MG63 (cell line): ENCODE measurements at regions not wholly inside any gene's neighbourhood (a gene's known extent, or its start where the extent isn't known, plus 50 kb on each side); places are given as distances from the start of the nearest gene placed in this dataset.

Experiments
- DNase-seq: peaks from one replicate; pipeline ENCODE4 v3.0.0-alpha.2; 2020
- H3K27me3 ChIP-seq: fragments of 250-450 bp; sonication (Bioruptor Pico); 2 replicates; pipeline ENCODE4 v1.5.1; 2020; ENCODE audit warnings: mild to moderate bottlenecking, moderate library complexity
- H3K36me3 ChIP-seq: fragments of 250-450 bp; sonication (Bioruptor Pico); 2 replicates; pipeline ENCODE4 v1.5.1; 2020; ENCODE audit warnings: mild to moderate bottlenecking, moderate library complexity
- H3K4me3 ChIP-seq: fragments of 250-450 bp; sonication (Bioruptor Pico); 2 replicates; pipeline ENCODE4 v1.5.1; 2020; ENCODE audit warnings: mild to moderate bottlenecking, moderate library complexity
- H3K9me3 ChIP-seq: fragments of 250-450 bp; sonication (Bioruptor Pico); 2 replicates; pipeline ENCODE4 v1.5.1; 2020; ENCODE audit warnings: mild to moderate bottlenecking, moderate library complexity

DNA sequence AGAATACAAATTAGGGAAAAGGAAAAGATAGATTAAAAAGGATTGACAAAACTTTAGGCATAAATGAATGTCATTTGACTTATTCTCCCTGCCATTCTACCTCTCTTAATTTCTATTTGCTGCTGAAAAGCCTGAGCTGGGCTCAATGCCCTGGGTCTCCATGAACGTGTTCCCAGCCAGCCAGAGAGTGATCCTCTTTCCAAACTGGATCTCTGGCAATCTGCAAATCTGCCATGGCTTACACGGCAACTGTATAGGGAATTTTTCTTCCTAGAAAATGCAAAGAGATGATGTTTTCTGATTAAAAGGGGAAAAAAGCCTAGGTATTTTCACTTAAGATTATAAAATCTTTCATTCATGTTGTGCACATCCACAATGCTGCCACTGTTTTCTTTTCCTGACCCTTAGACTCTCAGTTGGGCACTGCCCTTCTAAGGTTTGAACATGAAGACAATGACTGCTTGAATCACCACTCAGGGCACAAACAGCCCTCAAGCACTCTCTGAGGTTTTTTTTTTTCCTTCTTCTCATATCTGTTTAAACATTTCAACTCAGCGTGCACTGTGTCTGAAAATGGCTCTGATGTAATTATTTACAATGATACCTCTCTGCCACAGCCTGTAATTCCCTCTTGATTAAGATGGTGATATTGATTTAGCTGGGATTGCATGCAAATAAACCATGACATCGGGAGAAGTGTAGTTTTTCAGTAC lies 60.3 kb downstream of the DACT1 start:
- H3K36me3 ChIP-seq: no peaks in the 10 kb centered on the region
- DNase-seq: no peak
- no peak overlapping the region for H3K4me3 ChIP-seq
- H3K27me3 ChIP-seq: no peaks in the 10 kb centered on the region
- no peaks in the 10 kb centered on the region for H3K9me3 ChIP-seq

DNA sequence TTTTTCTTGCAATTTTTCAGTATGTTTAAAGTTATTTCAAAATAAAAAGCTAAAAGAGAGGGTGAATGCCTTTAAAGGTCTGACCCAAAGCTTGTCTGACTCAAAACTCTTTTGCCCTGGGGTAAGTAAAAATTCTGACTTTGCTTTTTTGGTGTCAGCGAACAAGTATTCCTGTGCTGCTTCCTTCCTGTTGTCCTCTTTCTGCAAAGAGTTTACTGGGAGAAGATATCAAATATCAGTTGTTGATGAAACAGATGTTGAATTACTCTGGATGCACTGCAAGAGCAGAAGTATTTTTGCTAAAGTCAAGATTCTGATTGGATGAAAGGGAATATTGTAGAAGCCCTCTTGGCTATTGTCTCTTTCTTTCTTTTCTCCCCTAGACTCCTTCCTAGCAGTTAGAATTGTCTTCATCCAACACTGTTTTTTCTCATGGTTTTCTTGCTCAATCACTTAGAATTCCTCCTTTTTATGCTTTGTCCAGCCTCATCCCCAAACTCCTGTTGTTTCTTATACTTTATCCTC lies 62.0 kb downstream of the DACT1 start:
- Histone ChIP-seq H3K36me3 (no peaks in the 10 kb centered on the region), H3K9me3 (no peaks in the 10 kb centered on the region), H3K4me3 (no peak overlapping the region), H3K27me3 (no peaks in the 10 kb centered on the region)
- no peak for DNase-seq

DNA sequence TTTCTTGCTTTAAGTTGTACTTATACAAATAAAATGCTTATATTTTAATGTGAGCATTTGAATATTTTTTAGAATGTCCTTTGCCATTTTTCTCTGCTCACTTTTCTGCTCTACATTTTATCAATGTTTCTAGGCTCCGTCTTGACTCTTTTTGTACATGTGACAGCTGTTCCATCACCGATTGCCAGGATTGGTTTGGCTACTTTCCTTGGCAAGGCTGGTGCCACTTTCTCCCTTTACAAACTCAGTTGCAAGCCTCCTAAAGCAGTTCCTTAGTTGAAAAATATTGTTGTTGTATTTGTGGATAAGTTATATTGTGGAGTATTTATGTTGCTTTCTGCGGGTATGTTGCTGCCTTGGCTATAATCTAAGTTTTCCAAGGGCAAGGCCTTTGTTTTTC lies 63.4 kb downstream of the DACT1 start:
- Histone ChIP-seq H3K9me3 (no peaks in the 10 kb centered on the region), H3K36me3 (no peaks in the 10 kb centered on the region), H3K4me3 (no peak overlapping the region), H3K27me3 (no peaks in the 10 kb centered on the region)
- no peak for DNase-seq

DNA sequence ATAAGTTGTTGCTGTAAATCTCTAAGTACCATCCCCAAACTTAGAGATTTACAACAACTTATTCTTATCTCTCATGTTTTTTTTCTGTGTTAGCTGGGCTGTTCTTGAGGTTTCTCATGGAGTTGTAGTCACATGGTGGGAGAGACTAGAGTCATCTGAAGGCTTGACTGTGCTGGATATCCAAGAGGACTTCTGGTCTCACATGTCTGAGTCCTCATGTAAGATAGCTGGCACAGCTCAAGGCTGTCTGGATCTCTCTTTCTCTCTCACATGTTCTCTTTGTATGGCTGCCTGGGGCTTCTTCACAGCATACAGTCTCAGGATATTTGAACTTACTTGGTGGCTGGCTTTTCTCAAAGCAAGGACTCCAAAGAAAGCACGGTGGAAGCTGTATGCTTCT lies 63.8 kb downstream of the DACT1 start:
- no peaks in the 10 kb centered on the region for H3K9me3 ChIP-seq
- DNase-seq: no peak
- H3K36me3 ChIP-seq: no peaks in the 10 kb centered on the region
- H3K27me3 ChIP-seq: no peaks in the 10 kb centered on the region
- no peak overlapping the region for H3K4me3 ChIP-seq

DNA sequence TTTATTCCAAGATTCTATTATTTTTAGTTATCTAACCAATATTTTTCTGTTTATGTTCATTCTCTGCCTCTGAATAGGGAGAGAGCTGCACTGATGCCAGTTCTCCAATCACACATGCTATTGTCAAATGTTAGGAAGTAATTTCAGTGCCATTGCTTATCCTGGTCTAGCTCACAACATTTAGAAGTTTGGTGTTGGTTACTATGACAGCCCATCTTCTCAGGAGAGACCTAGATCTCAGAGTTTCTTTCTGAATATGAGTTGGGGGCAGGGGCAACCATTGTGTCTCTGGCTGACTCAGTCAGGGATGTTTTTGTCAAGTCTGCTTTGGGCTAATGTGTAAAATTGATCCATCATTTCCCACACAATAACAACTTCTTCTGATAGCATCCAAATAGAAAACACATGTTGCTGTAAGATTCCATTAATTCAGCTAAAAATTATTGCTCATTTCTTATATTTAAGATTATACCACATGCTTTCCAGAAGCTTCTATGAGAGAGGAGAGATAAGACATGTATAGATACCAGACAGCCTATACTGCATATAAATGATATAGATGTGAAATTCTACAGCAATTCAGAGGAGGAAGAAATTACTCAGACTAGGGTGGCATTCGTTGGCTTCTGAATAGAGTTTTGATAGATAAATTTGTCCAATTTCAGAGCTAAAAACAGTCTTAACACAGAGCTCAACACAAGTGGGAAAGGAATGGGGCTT lies 64.8 kb downstream of the DACT1 start:
- no peak for DNase-seq

DNA sequence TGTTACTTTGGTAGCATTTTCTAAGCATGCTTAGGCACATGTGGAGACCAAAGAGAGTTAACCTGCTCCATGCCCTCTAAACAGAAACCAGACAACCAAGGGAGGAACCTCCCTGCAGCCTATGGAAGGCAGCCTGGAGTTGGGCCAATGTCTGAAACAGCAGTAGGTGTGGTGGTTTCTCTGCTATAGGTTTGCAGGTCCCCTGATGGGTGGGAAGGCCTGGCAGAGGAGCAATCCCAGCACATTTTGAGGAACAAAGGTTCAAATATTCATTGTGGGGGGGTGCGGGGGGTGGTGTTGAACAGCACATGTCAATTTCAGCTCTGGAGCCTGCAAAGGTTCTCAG lies 65.4 kb downstream of the DACT1 start:
- DNase-seq: no peak
- Histone ChIP-seq H3K36me3 (no peaks in the 10 kb centered on the region), H3K9me3 (no peaks in the 10 kb centered on the region), H3K4me3 (no peak overlapping the region), H3K27me3 (no peaks in the 10 kb centered on the region)

More for the DNA sequence above, 64.8 kb downstream of the DACT1 start:
- H3K9me3 ChIP-seq: no peaks in the 10 kb centered on the region
- H3K36me3 ChIP-seq: no peaks in the 10 kb centered on the region
- no peak overlapping the region for H3K4me3 ChIP-seq
- no peaks in the 10 kb centered on the region for H3K27me3 ChIP-seq

DNA sequence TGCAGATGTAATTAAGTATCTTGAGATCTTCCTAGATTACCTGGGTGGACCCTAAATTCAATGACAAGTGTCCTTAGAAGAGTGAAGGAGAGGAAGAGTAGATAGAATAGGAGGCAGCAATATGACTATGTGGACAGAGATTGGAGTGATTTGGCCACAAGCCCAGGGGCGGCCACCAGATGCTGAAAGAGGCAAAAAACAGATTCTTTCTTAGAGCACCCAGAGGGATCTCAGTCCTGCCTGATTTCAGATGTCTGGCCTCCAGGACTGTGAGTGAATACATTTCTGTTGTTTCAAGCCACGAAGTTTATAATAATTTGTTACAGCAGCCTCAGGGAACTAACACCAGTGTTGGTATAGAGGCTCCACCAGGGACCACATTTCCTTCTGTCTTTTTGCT lies 67.3 kb downstream of the DACT1 start:
- Histone ChIP-seq H3K4me3 (no peak overlapping the region), H3K27me3 (no peaks in the 10 kb centered on the region), H3K9me3 (no peaks in the 10 kb centered on the region), H3K36me3 (no peaks in the 10 kb centered on the region)
- DNase-seq: no peak

DNA sequence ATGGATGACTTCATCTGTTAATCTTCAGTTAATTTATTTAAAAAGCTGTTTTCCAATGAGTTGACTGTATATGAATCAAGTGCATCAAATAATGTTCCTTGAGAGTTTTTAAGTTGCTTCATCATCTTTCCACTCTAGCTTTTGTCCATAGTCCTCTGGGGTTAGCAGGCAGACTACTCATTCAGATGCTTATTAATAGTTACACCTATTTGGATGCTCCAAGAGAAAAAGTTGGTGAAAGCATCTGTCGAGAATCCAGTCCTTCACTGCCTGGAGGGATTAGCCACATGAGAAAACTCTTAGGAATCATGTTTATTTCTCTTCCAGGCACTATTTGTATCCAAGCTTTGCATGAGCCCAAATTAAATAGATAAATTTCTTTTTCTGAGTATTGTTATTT lies 70.2 kb downstream of the DACT1 start:
- H3K36me3 ChIP-seq: no peaks in the 10 kb centered on the region
- H3K4me3 ChIP-seq: no peak overlapping the region
- no peaks in the 10 kb centered on the region for H3K27me3 ChIP-seq
- no peak for DNase-seq
- H3K9me3 ChIP-seq: no peaks in the 10 kb centered on the region

DNA sequence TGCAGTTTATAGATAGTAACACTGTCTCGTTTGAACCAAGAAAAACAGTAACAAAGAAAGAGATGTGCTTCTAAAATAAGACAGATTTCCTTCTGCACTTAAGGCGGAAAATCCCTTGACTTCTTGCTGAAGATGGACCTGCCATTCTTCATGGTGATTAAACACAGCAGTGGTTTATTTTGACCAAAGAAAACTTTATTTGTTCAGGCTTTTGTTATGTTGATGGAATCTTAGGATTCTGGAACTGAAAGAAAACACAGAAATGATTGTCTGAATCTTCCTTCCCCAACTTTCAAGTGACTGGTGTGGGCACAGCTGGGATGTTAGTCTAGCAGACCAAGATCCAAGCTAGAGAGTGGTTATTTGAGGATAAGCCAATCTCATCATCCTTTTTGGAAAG lies 72.2 kb downstream of the DACT1 start:
- peak; percentile 0 for DNase-seq
- Histone ChIP-seq H3K36me3 (no peaks in the 10 kb centered on the region), H3K27me3 (no peaks in the 10 kb centered on the region), H3K9me3 (no peaks in the 10 kb centered on the region), H3K4me3 (no peak overlapping the region)

DNA sequence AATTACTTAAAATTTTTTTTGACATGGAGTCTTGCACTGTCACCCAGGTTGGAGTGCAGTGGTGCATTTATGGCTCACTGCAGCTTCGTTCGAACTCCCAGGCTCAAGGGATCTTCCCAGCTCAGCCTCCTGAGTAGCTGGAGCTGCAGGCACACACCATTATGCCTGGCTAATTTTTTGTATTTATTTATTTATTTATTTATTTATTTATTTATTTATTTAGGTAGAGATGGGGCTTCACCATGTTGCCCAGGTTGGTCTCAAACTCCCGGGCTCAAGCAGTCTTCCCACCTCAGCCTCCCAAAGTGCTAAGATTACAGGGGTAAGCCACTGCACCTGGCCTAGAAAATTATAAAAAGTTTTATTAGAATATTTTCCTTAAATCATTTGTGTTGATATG lies 73.6 kb downstream of the DACT1 start:
- Histone ChIP-seq H3K36me3 (no peaks in the 10 kb centered on the region), H3K9me3 (no peaks in the 10 kb centered on the region), H3K4me3 (no peak overlapping the region), H3K27me3 (no peaks in the 10 kb centered on the region)
- no peak for DNase-seq

DNA sequence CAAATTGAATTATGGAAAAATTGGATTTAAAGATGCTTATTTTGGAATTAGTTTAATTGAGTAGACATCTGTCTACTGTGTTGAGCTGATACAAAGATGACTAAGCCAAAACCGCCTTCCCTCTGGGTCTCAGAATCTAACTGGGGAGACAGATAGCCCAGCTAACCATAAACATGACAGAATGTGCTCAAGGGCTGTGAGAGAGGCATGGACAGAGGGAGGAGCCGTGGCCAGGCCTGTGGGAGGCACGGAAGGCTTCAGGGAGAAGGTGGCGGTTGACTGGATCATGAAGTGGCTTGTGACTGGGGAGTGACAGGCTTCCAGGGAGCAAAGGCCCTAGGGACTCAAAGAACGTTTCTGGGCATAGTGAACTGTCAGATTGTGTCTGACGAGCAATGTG lies 74.6 kb downstream of the DACT1 start:
- H3K9me3 ChIP-seq: no peaks in the 10 kb centered on the region
- H3K27me3 ChIP-seq: no peaks in the 10 kb centered on the region
- H3K4me3 ChIP-seq: no peak overlapping the region
- DNase-seq: no peak
- no peaks in the 10 kb centered on the region for H3K36me3 ChIP-seq

DNA sequence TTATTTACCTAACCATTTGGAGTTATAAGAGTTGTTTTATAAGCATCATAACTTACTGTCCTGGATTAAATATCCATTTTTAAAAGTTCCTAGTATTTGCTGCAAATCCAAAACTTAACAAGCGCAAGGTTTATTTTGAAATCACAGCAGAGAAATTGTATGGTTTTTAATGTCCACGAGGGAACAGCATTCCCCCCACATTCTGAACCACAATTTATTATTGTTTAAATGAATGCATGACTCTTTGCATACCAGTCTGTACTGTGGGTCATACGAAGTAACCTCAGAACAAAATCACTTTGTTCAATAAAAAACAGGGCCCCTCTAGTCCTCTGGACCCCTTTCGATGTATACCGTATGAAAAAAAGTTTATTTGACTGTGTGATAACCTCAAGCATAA lies 75.9 kb downstream of the DACT1 start:
- no peak for DNase-seq
- H3K9me3 ChIP-seq: no peaks in the 10 kb centered on the region
- no peaks in the 10 kb centered on the region for H3K27me3 ChIP-seq
- no peaks in the 10 kb centered on the region for H3K36me3 ChIP-seq
- no peak overlapping the region for H3K4me3 ChIP-seq

DNA sequence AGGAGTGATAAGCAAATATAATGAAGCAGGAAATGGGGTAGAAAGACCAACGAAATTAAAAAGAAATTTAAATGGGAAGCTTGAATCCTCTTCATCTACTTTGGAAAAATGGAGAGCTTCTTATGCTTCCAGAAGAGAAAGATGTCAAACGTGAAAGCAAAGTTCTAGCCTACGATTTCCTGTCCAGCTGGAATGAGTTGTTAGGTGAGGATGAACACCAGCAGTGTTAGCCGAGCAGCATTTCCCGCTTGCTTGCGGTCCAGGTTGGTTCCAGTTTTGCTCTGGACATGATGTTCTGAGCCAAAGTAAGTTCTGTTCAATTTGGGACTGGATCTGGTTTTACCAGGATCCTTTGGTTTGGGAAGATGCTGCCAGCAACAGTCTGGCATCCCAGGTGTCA lies 78.9 kb downstream of the DACT1 start:
- no peaks in the 10 kb centered on the region for H3K27me3 ChIP-seq
- H3K9me3 ChIP-seq: no peaks in the 10 kb centered on the region
- H3K36me3 ChIP-seq: no peaks in the 10 kb centered on the region
- H3K4me3 ChIP-seq: no peak overlapping the region
- DNase-seq: no peak

DNA sequence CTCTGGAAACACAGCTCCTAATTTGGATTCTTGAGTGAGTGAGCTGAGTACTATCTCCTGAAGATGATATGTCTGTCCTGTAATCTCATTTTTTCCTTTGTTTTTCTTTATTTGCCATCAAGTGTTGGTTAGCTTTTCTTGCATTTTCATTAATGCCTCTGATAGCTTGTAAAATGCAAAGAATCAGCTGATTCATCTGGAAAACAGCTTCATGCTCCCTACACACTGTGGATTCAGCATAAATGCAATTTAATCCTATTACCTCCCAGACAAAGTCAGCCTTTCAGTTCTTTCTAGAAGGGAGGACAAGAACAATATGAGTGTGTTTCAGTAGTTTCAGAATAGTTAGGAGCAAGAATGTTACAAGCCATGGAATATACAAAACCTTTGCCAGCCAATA lies 79.4 kb downstream of the DACT1 start:
- Histone ChIP-seq H3K4me3 (no peak overlapping the region), H3K9me3 (no peaks in the 10 kb centered on the region), H3K27me3 (no peaks in the 10 kb centered on the region), H3K36me3 (no peaks in the 10 kb centered on the region)
- no peak for DNase-seq

DNA sequence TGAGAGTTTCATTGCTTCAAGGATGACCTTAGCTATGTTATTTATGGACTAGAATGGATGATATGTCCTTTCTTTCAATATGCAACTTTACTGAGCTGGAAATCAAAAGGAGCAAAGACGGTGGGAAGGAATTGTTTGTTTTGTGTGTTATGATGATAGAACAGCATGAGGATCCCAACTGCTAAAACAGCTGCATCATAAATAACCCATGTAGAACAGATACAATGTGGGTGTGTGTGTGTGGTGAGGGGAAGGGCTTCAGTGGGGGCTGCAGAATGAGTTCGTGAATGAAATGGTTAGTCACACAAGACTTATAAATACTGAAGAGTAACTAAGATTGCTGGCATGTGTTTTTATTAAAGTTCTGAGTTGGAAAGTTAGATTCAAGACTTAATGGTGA lies 80.1 kb downstream of the DACT1 start:
- Histone ChIP-seq H3K27me3 (no peaks in the 10 kb centered on the region), H3K4me3 (no peak overlapping the region), H3K36me3 (no peaks in the 10 kb centered on the region), H3K9me3 (no peaks in the 10 kb centered on the region)
- DNase-seq: no peak

DNA sequence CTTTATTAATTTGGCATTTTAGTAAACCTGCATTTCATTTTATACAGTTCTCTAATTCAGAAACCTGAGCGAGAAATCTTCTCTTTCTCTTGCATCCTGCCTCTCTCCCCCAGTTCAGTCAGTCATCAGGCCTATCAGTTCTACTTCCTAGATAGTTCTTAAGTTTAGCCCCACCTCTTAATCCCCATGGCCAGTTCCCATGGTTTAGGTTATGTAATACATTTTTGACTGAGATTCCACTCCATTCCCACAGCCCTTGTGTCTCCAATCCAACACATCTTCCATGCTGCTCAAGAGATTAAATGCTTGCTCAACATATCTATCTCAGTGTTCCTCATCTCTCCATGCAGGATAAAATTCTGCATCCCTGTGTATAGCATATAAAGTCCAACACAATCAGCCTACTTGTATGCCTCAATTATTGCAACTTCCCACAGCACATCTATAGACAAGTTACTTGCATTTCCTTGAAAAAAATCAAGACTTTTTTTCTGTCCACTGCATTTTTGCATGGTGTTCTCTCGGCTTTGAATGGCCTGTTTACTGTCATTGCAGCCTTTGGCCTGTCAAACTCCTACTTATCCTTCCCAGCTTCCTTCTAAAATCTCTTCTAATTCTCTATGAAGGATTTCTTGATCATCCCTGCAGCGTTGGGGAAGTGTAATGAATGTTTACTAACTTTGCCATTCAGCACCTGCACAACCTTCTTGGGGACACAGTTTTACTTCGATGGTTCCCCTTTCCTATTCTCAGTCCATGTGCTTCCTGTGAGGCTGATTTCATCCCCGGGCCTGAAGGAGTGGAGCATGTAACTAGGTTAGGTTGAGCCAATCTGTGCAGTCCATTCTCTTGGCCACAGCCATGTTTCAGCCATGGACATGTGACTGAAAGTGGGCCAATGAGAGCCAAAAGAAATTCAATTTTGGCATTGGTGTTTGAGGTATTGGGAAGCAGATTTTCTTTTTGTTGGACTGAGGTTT lies 80.8 kb downstream of the DACT1 start:
- H3K36me3 ChIP-seq: no peaks in the 10 kb centered on the region
- H3K4me3 ChIP-seq: no peak overlapping the region
- no peaks in the 10 kb centered on the region for H3K9me3 ChIP-seq
- H3K27me3 ChIP-seq: no peaks in the 10 kb centered on the region
- no peak for DNase-seq

DNA sequence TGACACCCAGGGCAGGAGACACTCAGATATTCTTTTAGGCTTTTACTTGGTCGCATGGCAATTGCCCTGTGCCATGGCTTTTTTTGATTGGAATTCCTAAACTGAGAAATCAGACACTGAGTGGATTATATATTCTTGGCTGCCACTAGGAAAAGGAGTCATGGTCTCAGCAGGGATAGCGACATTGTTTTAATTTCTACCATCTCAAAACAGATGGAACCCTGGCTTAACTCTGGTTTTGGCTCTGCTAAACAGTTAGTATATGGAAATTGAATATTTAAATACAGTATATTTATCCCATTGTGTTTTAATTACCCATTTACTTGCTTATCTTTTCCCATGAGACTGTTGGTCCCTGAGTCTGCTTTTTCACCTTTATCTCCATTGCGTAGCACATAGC lies 84.0 kb downstream of the DACT1 start:
- H3K27me3 ChIP-seq: no peaks in the 10 kb centered on the region
- H3K4me3 ChIP-seq: no peak overlapping the region
- no peaks in the 10 kb centered on the region for H3K9me3 ChIP-seq
- no peak for DNase-seq
- no peaks in the 10 kb centered on the region for H3K36me3 ChIP-seq
